Endothelial cell of umbilical vein (primary cell): ENCODE measurements at regions not wholly inside any gene's neighbourhood (a gene's known extent, or its start where the extent isn't known, plus 50 kb on each side); places are given as distances from the start of the nearest gene placed in this dataset.
"Not testable (repeated sequence)": the region's sequence is repeated elsewhere in the genome, so short reads cannot be mapped to it uniquely, and the experiment has no call there.

ENCODE experiments used
- BruUV-seq: library from RNA; stranded (reverse); fragments of 400-500 nt; replicated peaks from 2 replicates; lab custom pipeline; 2021; lab: Mats Ljungman, UMichigan
- CTCF ChIA-PET: fragments of 300-600, 350-600 bp; sonication (Branson Sonifier 250); formaldehyde crosslinking; loops from one replicate; lab custom pipeline; 2021; ENCODE audit warnings: antibody characterized with exemption, inconsistent platforms; lab: Charles Lee
- POLR2A ChIA-PET: fragments of 300-600, 350-600 bp; sonication (Branson Sonifier 250); formaldehyde crosslinking; loops from one replicate; lab custom pipeline; 2021; ENCODE audit warnings: antibody characterized with exemption, inconsistent platforms; lab: Charles Lee
- DNase-seq: peaks from one replicate; pipeline ENCODE4 v3.0.0-alpha.2; 2011; ENCODE audit warnings: low read depth, low spot score
- FAIRE-seq: peaks from 2 replicates; lab custom pipeline; 2011; peaks lifted over from hg19 to GRCh38; lab: Jason Lieb, UNC
- H2AFZ ChIP-seq: 2 replicates; pipeline ENCODE4 v1.6.0; 2012; ENCODE audit warnings: low read depth, low read length, control low read depth, inconsistent platforms
- H3K27ac ChIP-seq: 2 replicates; pipeline ENCODE4 v1.5.1; 2011; ENCODE audit warnings: low read depth, mild to moderate bottlenecking, control low read depth, low read length, moderate library complexity; ENCODE audit not compliant: insufficient read depth
- H3K27me3 ChIP-seq, 2 experiments: 2 replicates each; pipeline versions ENCODE4 v1.6.0 to v1.6.1; 2011; ENCODE audit warnings: low read length in 2 of 2, mixed read lengths in 1 of 2; ENCODE audit not compliant: control insufficient read depth in 2 of 2, insufficient read depth in 2 of 2
- H3K36me3 ChIP-seq, 2 experiments: 2 replicates in 1 of 2; 3 replicates in 1 of 2; pipeline ENCODE4 v1.5.1; 2011; ENCODE audit warnings: low read length in 2 of 2, mild to moderate bottlenecking in 1 of 2, moderate library complexity in 1 of 2; ENCODE audit not compliant: control insufficient read depth in 2 of 2, insufficient read depth in 2 of 2; ENCODE audit errors: extremely low read depth in 1 of 2
- H3K4me1 ChIP-seq: 3 replicates; pipeline ENCODE4 v1.5.1; 2011; ENCODE audit warnings: mild to moderate bottlenecking, low read length; ENCODE audit not compliant: control insufficient read depth, insufficient read depth; ENCODE audit errors: extremely low read depth
- H3K4me2 ChIP-seq: 2 replicates; pipeline ENCODE4 v1.6.1; 2011; ENCODE audit warnings: low read length, control low read depth, mixed read lengths; ENCODE audit not compliant: insufficient read depth
- H3K4me3 ChIP-seq, 3 experiments: fragments of 200-600 bp in 1 of 3; sonication (generic), shearing (Covaris generic) in 1 of 3; replicated peaks in 1 of 3; 2 replicates each; pipeline ENCODE4 v1.5.1; 2011 to 2016; ENCODE audit warnings: control low read depth in 3 of 3, low read length in 3 of 3, mild to moderate bottlenecking in 2 of 3, inconsistent platforms in 1 of 3, low read depth in 1 of 3, moderate library complexity in 1 of 3; ENCODE audit not compliant: insufficient read depth in 1 of 3
- H3K79me2 ChIP-seq: 2 replicates; pipeline ENCODE4 v1.6.0; 2012; ENCODE audit warnings: low read length, inconsistent platforms; ENCODE audit not compliant: control insufficient read depth, insufficient read depth
- H3K9ac ChIP-seq: replicated peaks from 2 replicates; pipeline ENCODE3; 2011; ENCODE audit warnings: low read length, control low read depth; ENCODE audit not compliant: insufficient read depth; ENCODE audit errors: extremely low read depth
- H3K9me1 ChIP-seq: replicated peaks from 3 replicates; pipeline ENCODE4 v1.6.0; 2011; ENCODE audit warnings: mild to moderate bottlenecking, low read length; ENCODE audit not compliant: control insufficient read depth, insufficient read depth; ENCODE audit errors: extremely low read depth
- H3K9me3 ChIP-seq: replicated peaks from 2 replicates; pipeline ENCODE4 v1.5.1; 2012; ENCODE audit warnings: low read length, inconsistent platforms; ENCODE audit not compliant: control insufficient read depth, insufficient read depth
- H4K20me1 ChIP-seq: replicated peaks from 2 replicates; pipeline ENCODE3; 2011; ENCODE audit warnings: mild to moderate bottlenecking, low read length; ENCODE audit not compliant: control insufficient read depth, insufficient read depth; ENCODE audit errors: extremely low read depth
- CTCF ChIP-seq, 2 donors: IDR thresholded peaks; 1 replicate in 1 of 2; 2 replicates in 1 of 2; pipeline ENCODE4 v1.5.1; 2011; ENCODE audit warnings: low read length in 2 of 2, mild to moderate bottlenecking in 2 of 2, moderate library complexity in 2 of 2, control low read depth in 1 of 2, inconsistent platforms in 1 of 2, low read depth in 1 of 2; ENCODE audit not compliant: insufficient read depth in 1 of 2; ENCODE audit errors: extremely low read depth in 1 of 2
- EZH2 ChIP-seq: IDR thresholded peaks from 2 replicates; pipeline ENCODE4 v1.6.1; 2012; ENCODE audit warnings: borderline replicate concordance, low read depth, mild to moderate bottlenecking, moderate library complexity, low read length, inconsistent platforms; ENCODE audit not compliant: severe bottlenecking
- FOS ChIP-seq: IDR thresholded peaks from 2 replicates; pipeline ENCODE4 v1.6.1; 2011; ENCODE audit warnings: mild to moderate bottlenecking, low read length, moderate library complexity, borderline replicate concordance; ENCODE audit not compliant: insufficient read depth
- GATA2 ChIP-seq: IDR thresholded peaks from 2 replicates; pipeline ENCODE4 v1.7.0; 2011; ENCODE audit warnings: low read depth, mild to moderate bottlenecking, moderate library complexity, mixed read lengths, low read length; ENCODE audit not compliant: insufficient read length, insufficient read depth
- JUN ChIP-seq: IDR thresholded peaks from 2 replicates; pipeline ENCODE4 v1.6.1; 2011; ENCODE audit warnings: borderline replicate concordance, low read depth; ENCODE audit not compliant: insufficient read length, insufficient read depth
- MAX ChIP-seq: IDR thresholded peaks from 2 replicates; pipeline ENCODE4 v1.6.1; 2011; ENCODE audit not compliant: insufficient read depth, insufficient read length
- MYC ChIP-seq: IDR thresholded peaks from one replicate; pipeline ENCODE4 v1.6.1; 2011; ENCODE audit warnings: mild to moderate bottlenecking, low read depth, low read length
- POLR2A ChIP-seq: IDR thresholded peaks from 2 replicates; pipeline ENCODE4 v1.6.1; 2012; ENCODE audit warnings: low read depth, mild to moderate bottlenecking, control low read depth, low read length
- POLR2AphosphoS5 ChIP-seq: IDR thresholded peaks from 2 replicates; pipeline ENCODE4 v1.6.1; 2012; ENCODE audit warnings: low read depth, mild to moderate bottlenecking, control low read depth, low read length, moderate library complexity; ENCODE audit not compliant: insufficient read depth
- dilution Hi-C: fragments of 300-500 bp; cut with MboI; formaldehyde crosslinking; loops from one replicate; pipeline ENCODE4 v1.15.0; 2019; ENCODE audit warnings: low sequenced_read_pairs; ENCODE audit not compliant: extremely low pct_ligation_motif_present
- intact Hi-C: fragments of 100-400 bp; cut with micrococcal nuclease; formaldehyde crosslinking; loops from one replicate; pipeline ENCODE4 v1.10.0; 2022

- dilution Hi-C loops: no loop called here
- Histone ChIP-seq H3K36me3 (no peaks in the 10 kb centered on the region), H3K27me3 (no peaks in the 10 kb centered on the region), H3K9me3 (peaks cover 6% of the 10 kb centered on the region), H3K9me1 (no peaks in the 10 kb centered on the region), H3K27ac (no peak overlapping the region), H3K4me2 (no peak overlapping the region), H3K79me2 (no peaks in the 10 kb centered on the region), H3K4me1 (no peaks in the 10 kb centered on the region), H3K4me3 (no peak overlapping the region), H4K20me1 (no peaks in the 10 kb centered on the region), H3K9ac (no peak overlapping the region), H2AFZ (no peak overlapping the region)
- no peak for DNase-seq
- FAIRE-seq: no peak
- intact Hi-C loops: no loop called here
- POLR2A ChIA-PET: no interaction called here
- no TSS peak for BruUV-seq
- no peak for TF ChIP-seq POLR2A
- TF ChIP-seq MYC: no peak
- TF ChIP-seq CTCF (IDR thresholded peaks at IDR 0.05; ENCODE audit: extremely low read depth in 1 of 2, insufficient read depth in 1 of 2, low read depth in 1 of 2, low read length in 2 of 2): no peak
- no peak for TF ChIP-seq GATA2
- no peak for TF ChIP-seq POLR2AphosphoS5
- no peak for TF ChIP-seq MAX
- TF ChIP-seq FOS: no peak
- TF ChIP-seq EZH2: no peak
- no peak for TF ChIP-seq JUN
- CTCF ChIA-PET: no interaction called here
Observed at GRCh38 chr4:181855307-181855706, 387.9 kb upstream of the TENM3 start.

GRCh38 chr4:181857471-181857870 lies 385.7 kb upstream of the TENM3 start:
- H2AFZ ChIP-seq, H3K4me3 ChIP-seq, BruUV-seq, H3K9me1 ChIP-seq, H3K4me1 ChIP-seq, H3K9ac ChIP-seq, DNase-seq, H3K9me3 ChIP-seq, H3K79me2 ChIP-seq, H3K36me3 ChIP-seq, H3K27ac ChIP-seq, H4K20me1 ChIP-seq, CTCF ChIA-PET, FAIRE-seq, intact Hi-C loops, POLR2A ChIA-PET, dilution Hi-C loops, H3K27me3 ChIP-seq, H3K4me2 ChIP-seq: not testable (repeated sequence)
